ENCODE measurements at regions not wholly inside any gene's neighbourhood (a gene's known extent, or its start where the extent isn't known, plus 50 kb on each side); places are given as distances from the start of the nearest gene placed in this dataset.
"Not testable (repeated sequence)": the region's sequence is repeated elsewhere in the genome, so short reads cannot be mapped to it uniquely, and the experiment has no call there.

DNA sequence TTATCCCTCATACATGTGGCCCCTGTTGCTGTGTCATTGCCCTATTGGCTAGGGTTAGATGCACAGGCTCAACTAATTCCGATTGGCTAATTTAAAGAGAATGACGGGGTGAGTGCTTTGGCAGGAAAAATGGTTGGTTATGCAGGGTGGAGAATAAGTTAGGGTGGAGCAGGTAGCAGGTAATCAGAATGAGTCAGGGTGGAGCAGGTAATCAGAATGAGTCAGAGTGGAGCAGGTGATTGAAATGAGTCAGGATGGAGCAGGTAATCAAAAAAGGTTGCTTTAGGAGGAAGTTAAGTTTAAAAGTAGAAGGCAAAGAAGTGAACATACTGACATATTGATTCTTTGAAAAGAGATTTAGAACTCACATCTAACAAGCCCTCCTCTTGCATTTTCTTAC, 513.5 kb downstream of the EDEM1 start:
- DNase-seq = not testable (repeated sequence)

DNA sequence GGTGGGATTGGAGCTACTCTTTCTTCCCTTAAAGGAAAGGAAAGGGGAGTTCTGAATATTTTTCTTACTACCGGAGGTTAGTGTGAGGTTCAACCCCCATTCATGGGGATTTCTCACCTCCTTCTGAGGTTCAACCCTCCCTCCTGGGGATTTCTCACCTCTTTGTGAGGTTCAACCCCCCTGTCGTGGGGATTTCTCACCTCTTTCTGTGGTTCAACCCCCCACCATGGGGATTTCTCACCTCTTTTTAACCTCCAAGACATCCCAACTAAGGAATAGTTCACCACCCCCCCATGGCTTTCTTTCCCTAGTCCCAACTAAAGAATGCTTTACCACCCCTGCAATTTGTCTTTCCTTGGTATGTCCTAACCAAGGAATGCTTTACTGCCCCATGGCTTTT, 520.3 kb downstream of the EDEM1 start:
- DNase-seq = no peak

DNA sequence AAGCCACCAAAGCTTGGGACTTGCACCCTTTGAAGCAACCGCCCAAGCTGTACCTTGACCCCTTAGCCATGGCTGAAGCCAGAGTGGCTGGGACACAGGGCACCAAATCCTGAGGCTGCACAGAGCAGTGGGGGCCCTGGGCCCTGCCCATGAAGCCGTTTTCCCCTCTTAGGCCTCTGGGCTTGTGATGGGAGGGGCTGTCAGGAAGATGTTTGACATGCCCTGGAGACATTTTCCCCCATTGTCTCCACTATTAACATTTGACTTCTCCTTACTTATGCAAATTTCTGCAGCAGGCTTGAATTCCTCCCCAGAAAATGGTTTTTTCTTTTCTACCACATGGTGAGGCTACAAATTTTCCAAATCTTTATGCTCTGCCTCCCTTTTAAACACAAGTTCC, 522.2 kb downstream of the EDEM1 start:
- no peak for DNase-seq

DNA sequence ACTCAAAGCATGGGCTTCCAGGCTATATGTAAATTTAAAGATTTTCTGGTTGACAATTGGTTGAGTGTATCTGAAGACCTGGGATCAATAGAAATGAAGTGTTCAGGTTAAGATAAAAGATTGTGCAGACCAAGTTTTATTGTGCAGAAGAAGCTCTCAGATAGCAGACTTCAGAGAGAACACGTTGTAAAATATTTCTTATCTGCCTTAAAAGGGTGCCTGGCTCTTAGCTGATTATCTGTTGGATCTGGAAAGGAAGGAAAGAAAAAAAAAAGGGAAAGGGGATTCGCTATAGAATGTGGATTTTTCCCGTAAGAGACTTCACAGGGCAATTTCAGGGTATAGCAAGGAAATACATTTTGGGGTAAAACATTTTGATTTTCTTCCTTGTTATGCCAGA, 523.2 kb downstream of the EDEM1 start:
- DNase-seq = no peak

DNA sequence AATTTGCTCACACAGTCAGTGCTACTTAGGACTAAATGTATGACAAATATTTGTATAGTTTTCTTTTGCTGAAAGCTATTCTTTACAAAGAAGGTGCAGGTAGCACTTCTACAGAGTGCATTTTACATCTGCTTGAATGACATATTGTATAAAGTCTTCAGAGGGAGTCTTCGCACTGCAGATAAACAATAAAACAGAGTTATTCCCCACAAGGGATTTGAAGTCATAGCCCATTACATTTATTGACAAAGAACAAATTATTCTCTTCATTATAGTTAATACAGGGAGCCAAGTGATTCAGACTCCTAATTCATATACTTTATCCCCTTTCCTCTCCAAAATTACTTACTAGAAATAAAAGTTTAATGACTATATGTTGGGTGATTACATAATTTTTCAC, 529.7 kb downstream of the EDEM1 start:
- no peak for DNase-seq

DNA sequence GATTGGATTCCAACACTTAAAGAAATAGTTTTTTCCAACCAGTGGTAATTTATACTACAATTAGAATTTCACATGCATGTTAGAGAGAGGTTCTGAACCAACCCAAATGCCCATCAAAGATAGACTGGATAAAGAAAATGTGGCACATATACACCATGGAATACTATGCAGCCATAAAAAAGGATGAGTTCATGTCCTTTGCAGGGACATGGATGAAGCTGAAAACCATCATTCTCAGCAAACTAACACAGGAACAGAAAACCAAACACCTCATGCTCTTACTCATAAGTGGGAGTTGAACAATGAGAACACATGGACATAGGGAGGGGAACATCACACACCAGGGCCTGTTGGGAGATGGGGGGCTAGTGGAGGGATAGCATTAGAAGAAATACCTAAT, 532.2 kb downstream of the EDEM1 start:
- DNase-seq = not testable (repeated sequence)

DNA sequence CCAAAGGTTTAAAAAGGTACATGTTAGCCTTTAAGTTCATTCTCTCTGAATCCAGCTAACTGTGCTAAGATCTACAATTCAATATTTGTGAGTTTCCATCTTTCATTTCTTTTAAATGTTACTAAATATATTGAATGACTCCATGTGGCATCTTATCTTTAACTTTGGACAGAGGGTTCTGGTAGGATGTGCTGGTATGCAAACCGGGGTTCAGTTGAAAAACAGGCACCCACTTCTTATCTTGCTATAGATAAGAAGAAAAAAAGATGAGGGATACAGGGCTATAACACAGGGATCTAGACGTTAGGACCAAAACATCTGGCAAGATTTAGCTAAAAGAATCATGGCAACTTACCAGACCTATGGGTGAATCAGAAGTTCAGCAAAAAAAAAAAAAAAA, 538.3 kb downstream of the EDEM1 start:
- DNase-seq = no peak

DNA sequence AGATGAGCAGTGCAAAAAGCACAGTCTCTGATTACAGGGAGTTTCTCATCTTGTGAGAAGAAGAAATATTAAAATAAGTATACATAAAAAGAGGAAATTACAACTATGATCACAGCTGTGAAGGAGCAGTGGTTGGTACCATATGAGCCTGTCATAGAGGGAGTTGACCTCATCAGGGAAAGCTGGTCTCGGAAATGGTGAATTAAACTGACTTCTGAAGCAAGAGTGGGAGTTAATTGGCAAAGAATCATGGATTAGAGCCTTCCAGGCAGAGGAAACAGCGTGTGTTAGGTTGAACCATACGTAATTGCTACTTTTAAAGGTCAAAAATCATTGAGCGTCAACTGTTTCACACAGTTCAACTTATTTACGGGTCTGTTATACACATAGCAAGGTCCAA, 539.1 kb downstream of the EDEM1 start:
- DNase-seq = no peak

DNA sequence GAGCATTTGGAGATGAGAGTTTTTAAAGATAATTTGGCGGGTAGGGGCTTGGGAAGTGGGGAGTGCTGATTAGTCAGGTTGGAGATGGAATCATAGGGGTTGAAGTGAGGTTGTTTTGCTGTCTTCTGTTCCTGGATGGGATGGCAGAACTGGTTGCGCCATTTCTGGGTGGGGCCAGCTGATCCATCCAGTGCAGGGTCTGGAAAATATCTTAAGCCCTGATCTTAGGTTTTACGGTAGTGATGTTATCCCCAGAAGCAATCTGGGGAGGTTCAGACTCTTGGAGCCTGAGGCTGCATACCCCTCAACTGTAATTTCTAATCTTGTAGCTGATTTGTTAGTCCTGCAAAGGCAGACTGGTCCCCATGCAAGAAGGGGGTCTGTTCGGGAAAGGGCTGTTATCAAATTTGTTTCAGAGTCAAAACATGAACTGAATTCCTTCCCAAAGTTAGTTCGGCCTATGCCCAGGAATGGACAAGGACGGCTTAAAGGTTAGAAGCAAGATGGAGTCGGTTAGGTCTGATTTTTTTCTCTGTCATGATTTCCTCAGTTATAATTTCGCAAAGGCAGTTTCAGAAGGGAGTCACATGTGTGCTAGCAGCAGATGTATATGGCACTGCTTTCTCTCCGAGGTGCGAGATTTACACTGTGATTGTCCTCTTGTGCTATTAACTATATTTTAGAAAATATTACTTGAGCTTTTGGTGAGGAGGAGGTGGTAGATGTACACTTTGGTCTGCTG, 540.4 kb downstream of the EDEM1 start:
- no peak for DNase-seq

DNA sequence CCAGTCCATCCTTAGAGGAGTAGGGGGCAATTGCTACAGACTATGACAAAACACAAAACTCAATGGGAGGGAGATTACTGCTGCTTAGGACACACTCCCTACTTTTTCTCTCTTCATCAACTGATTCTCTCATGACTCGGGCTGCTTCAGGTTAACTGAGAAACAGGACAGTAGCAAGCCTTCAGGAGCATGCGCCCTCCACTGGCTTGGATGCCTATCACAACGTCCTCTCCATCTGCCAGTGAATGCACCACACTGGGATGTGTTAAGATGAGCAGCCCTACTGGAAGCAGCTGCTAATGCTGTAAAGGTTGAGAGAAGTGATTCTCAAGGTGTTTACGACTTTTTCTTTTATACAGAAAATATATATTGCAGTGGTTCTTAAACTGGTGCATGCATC, 542.3 kb downstream of the EDEM1 start:
- no peak for DNase-seq

DNA sequence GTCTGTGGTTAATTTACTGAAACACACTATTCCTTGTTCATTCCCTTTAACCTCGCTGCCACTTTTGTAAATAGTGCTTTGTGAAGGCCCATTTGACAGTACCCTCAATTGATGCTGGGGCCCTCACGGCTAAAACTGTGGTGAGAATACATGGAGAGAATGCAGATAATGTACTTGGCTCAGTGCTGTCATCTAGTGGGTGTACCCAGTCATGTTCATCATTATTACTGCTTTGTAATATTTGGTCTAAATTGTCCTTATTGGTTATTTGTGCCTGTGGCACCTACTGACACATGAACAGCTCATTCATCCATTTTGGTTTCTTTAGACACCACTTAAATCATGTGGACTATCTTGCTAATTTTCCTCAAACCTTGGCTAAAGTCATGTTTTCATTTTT, 543.6 kb downstream of the EDEM1 start:
- DNase-seq = no peak

DNA sequence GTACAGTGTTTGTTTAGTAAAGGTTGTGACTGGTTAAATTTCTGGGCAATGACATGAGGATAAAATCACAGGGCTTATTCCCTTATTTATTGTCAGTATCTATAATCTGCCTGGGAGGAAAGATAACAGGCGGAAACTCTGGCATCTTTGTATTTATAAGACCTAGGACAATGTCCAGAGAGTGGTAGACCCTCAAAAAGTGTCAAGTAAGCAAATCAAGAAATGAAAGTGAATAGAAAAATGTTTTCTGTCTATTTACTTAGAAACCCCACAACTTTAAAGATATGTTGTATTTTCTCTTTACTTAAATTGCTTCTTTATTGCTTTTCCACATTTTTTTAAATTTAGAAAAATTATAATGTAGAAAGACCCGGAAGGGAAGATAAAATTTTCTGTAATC, 544.6 kb downstream of the EDEM1 start:
- no peak for DNase-seq

DNA sequence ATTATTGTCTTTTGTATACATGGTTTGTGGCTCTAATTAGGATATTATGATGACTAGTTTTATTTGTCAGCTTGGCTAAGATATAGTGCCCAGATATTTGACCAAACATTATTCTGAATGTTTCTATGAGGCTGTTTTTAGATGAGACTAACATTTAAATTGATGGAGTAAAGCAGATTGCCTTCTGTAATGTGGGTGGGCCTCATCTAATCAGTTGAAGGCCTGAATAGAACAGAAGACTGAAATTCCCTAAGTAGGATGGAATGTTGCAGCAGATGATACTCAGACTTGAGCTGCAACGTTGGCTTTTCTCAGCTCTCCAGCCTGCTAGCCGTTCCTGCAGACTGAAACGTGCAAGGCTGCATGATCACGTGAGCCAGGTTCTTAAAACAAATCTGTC, 546.5 kb downstream of the EDEM1 start:
- DNase-seq = no peak

DNA sequence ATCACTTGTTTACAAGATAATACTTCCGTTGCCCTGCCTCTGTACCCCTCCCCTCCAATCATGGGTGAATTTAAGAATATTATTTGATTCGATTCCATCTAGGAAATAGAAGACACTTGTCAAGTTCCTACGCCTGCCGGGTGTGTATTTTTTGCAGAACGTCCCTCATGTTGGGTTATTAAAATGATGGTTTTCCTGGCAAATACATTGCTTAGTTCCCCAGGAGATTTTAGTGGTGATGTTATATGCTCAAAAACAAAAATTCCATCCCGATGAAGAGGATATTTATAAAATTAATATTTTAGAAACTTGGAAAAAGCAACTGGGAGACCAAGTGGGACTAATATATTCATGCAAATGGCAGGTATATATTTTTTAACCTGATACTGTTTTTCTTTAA, 548.4 kb downstream of the EDEM1 start:
- DNase-seq = no peak

DNA sequence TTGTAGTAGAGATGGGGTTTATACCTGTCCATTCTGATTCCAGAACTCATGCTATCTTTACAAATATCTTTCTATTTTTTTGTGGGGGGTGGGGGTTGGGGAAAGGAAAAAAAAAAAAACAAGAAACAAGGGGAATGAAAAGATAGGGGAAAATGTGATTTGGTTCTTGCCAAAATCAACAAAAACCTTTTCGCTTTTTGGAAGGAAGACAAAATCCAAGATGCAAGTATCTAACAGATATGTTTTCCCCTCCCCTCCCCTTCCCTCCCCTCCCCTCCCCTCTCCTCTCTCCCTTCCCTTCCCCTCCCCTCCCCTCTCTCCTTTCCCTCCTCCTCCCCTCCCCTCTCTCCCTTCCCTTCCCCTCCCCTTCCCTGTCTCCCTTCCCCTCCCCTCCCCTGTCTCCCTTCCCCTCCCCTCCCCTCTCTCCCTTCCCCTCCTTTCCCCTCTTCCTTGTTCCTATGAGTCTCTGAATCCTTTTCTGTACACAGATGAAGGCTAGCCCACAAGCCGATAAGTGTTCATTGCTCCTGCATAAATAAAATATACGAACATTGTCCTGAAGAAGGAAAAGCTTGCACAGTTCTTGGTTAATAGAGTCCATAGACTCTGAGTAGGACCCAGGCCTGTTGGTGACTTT, 551.9 kb downstream of the EDEM1 start:
- no peak for DNase-seq

DNA sequence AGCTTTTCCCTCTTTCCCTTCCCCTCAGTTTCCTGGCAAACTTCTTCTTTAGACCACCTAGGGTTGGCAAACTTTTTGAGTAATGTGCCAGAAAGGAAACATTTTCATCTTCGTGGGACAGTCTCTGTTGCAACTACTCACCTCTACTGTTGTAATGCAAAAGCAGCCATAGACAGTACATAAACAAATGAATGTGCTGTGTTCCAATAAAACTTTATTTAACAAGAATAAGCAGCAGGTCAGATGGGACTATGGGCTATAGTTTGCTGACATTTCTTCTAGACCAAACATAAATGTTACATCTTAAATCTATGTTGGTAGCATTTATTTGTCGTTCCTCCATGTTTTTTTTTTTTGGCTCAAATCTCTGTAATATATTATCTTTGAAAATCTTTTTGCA, 552.4 kb downstream of the EDEM1 start:
- no peak for DNase-seq

DNA sequence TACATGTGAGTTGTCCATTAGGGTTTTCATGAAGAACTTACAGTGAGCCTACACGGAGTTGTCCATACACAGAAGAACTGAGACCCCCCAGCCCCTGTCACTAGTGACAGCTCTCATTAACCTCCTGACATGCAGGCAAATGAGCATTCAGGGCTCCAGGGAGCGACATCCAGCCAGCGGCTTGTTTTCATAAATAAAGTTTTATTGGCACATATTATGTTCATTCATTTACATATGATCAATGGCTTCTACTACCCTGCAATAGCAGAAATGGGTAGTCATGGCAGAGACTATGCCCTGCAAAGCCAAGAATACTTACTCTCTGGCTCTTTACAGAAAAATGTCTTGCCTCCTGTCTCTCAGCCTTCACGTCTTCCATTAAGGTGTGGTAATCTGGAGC, 553.5 kb downstream of the EDEM1 start:
- DNase-seq = no peak

DNA sequence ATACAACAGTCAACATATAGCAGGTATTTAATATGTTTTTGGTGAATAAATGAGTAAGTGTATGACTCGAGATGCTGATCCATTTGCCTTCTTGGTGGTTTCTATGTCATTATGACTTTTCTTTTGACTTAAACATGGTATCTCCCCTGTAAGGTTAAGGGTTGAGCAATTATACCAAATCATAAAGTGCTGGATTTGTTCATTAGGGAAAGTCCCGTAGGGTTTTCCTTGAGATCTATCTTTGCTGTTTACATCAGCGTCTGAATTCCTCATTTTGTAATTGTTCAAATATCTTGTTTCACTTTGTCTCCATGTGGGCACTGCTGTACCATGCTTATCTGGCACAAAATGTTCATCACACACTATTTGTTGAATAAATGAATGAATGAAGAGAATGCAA, 562.6 kb downstream of the EDEM1 start:
- no peak for DNase-seq

DNA sequence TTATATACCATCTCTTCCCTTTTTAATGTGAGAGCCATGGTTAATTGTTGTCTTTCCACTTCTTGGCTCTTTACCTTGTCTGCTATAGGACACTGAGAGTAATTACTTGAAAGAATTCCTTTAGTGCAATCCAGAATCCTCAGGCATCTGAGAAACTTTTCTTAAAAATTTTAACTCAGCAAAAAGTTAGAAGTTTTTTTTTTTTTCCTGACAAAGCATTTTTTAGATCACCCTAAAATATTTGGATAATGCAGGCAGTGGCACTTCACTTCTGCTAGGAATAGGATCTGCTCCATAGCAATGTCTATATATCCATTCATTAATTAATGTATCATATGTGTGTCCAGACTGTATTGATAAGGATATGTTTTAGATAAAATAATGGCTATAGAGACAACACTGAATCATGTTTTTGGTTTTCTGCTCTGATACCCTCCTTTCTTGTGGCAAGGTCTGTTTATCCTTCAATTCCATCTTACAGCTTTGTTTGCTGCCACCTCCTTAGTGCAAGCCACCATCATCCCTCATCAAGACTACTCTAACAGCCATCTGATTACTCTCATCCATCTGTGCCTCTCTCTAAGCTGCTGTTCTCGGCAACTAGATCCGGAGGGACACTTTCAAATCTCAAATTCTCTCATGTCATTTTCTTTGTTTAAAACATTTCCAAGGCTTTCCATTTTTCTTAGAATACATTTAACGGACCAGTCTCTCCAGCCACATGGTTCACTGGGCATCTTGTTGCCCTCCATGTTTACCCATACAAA, 563.5 kb downstream of the EDEM1 start:
- DNase-seq = no peak

DNA sequence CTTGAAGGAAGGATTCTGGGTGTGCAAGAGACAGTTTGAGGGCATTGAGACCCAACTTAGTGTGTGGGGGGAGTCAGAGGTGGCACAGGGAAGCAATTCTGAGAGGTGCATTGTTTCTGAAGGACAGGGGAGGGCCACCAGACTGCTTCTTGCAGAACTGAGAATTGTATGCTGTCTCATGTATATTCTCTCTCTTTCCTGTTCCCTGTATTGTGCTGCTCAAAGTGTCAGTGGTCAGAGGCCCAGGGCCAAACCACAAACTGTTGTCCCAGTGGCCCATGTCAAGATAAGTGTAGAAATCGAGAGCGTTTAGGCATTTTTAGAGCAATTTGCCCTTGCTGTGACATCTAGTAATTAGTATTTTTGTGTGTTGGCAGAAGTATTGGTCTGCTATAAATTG, 567.1 kb downstream of the EDEM1 start:
- DNase-seq = no peak

DNA sequence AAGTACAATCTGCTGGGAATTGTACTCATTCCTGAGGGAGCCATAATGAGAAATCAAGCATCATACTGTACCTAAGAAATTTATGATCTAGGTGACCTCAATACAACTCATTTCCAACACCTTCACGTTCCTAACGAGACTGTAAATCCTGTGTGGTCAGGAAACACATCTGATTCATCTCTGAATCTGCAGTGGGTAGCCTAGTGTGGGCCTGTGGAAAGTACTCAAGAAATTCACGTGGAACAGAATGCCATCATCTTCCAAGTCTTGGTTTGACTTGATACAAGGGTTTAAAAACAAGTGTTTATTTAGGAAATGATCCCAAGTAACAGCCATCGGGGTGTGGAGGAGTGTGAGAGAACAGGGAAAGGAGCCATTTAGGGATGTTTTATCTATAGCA, 568.9 kb downstream of the EDEM1 start:
- DNase-seq = no peak

DNA sequence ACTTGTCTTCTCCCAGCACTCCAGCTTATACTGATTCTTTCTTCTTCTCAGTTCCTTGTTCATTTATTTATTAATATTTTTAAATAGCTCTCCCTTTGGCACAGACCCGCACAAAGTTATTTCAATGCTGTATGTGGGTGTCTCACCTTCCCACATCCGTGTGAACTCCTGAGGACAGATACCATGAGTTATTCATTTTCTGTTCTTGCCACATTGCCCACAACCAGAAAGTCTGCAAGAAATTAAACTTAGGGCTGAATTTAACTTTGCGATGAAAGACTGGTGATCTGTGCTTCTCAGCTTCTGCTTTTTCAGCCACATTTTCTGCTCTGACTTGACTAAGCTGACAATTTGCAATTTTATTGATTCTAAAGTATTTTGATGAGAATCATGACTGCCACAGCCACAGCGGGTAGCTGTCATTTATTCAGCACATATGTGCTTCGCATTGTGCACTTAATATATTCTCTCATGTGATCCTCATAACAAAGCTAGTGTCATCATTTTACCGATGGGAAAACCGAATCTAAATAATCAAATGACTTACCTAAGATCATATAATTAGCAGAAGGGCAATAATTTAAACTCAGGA, 569.8 kb downstream of the EDEM1 start:
- no peak for DNase-seq

DNA sequence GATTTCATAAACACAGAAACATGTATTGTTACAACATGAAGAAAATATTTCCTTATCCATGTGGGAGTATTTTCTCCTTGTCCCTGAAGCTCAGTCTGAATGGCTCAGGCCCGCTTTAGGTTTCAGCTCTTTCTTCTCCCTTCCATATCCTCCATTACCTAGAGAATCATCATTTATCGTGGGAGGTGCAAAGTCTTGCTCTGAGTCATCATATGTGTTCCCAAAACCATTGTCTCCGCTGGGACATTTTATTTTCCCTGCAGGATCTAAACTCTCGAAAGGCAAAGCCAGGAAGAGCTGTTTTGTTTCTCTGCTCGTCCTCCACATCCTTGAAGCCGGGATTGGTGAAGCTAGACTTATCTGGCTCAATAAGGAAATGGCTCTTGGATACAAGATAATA, 571.2 kb downstream of the EDEM1 start:
- DNase-seq = no peak

DNA sequence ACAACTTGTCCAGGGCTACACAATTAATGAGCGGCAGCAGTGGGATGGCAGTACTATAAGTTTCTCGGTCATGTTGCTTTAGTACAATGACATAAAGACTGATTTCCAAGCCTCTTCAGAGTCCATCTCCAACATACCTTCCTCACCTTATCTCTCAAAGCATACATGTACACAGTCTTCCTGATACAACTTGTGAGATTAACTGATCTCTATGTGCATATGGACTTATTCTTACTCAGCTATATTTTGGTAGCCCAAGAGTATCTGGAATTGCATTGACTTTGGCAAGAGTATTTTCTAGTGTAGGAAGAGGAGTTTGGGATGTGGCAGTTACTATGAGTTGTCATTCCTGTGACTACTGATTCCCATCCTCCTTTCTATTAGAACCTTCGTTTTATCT, 575.0 kb downstream of the EDEM1 start:
- DNase-seq = no peak

Measured in activated CD4-positive, alpha-beta T cell treated with anti-CD3 and anti-CD28 coated beads, Interleukin-2, amount 50 U/mL, for 48 hours (primary cell).